SU-DHL-6 (cell line): ENCODE measurements at regions not wholly inside any gene's neighbourhood (a gene's known extent, or its start where the extent isn't known, plus 50 kb on each side); places are given as distances from the start of the nearest gene placed in this dataset.

Experiments
- CTCF ChIP-seq: fragments of 200-600 bp; sonication (generic); IDR thresholded peaks from one replicate; pipeline ENCODE4 v1.5.1; 2017; ENCODE audit warnings: antibody characterized with exemption, mild to moderate bottlenecking, low read length, moderate library complexity; ENCODE audit not compliant: insufficient read depth, poor library complexity, severe bottlenecking
- EZH2phosphoT487 ChIP-seq: fragments of 200-600 bp; sonication (generic), shearing (Covaris generic); conservative IDR thresholded peaks from 2 replicates; pipeline ENCODE4 v1.6.1; 2018; ENCODE audit warnings: mild to moderate bottlenecking, antibody characterized with exemption, low read length, moderate library complexity, mixed read lengths

GRCh38 chr10:131577786-131578471 lies 266.4 kb upstream of the TCERG1L start:
- no peak for TF ChIP-seq CTCF
- no peak for TF ChIP-seq EZH2phosphoT487
